SH-SY5Y (cell line): ENCODE measurements at regions not wholly inside any gene's neighbourhood (a gene's known extent, or its start where the extent isn't known, plus 50 kb on each side); places are given as distances from the start of the nearest gene placed in this dataset.

Source experiments
- GATA2 ChIP-seq: IDR thresholded peaks from 2 replicates; pipeline ENCODE4 v1.6.1; 2011; ENCODE audit warnings: mild to moderate bottlenecking, low read depth, low read length
- GATA3 ChIP-seq: IDR thresholded peaks from 2 replicates; pipeline ENCODE4 v1.6.1; 2011; ENCODE audit warnings: low read depth, mild to moderate bottlenecking, low read length, moderate library complexity

- TF ChIP-seq GATA2 (no peak), GATA3 (no peak)
Measured at GRCh38 chr1:199182186-199182843, 543.5 kb downstream of the PTPRC start.
